ENCODE measurements at regions not wholly inside any gene's neighbourhood (a gene's known extent, or its start where the extent isn't known, plus 50 kb on each side); places are given as distances from the start of the nearest gene placed in this dataset.

DNA sequence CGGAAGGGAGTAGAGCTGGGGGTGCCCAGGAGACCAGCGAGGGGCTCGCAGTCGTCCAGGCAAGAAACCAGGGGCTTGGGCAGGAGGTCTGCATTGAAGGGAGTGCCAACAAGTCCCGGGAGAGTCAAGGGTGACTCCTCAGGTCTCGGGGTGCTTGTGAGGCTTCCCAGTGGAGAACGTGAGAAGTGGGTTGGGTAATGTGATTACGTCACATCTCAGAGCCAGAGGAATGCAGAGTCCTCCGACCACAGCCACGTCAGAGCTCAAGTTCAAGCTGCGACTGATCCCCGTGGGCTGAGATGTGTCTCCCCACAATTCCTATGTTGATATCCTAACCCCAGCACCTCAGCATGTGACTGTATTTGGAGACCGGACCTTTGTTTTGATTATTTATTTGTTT, 89.7 kb upstream of the SHANK2 start:
- Histone ChIP-seq H3K79me2 (ENCODE audit: control insufficient read depth, insufficient read depth, low read length) (no peaks in the 10 kb centered on the region), H3K4me2 (replicated peaks; ENCODE audit: low read depth, low read length, poor library complexity, severe bottlenecking) (no peak overlapping the region), H3K27me3 (replicated peaks in 1 of 4; ENCODE audit: control extremely low read depth in 1 of 4, control insufficient read depth in 3 of 4, insufficient read depth in 4 of 4, low read length in 3 of 4) (peaks cover 0 to 8% (median 2%) of the 10 kb centered on the region in 4 experiments), H3K9me3 (ENCODE audit: control extremely low read depth in 1 of 3, control insufficient read depth in 2 of 3, insufficient read depth in 1 of 3, low read length in 2 of 3) (no peaks in the 10 kb centered on the region), H3K4me3 (ENCODE audit: control extremely low read depth in 1 of 5, extremely low read depth in 1 of 5, insufficient read depth in 1 of 5, low read depth in 2 of 5, low read length in 4 of 5) (no peak overlapping the region), H3K36me3 (replicated peaks in 1 of 2; ENCODE audit: control extremely low read depth in 1 of 2, control insufficient read depth in 1 of 2, extremely low read depth in 1 of 2, insufficient read depth in 2 of 2, low read length in 1 of 2) (no peaks in the 10 kb centered on the region), H4K20me1 (ENCODE audit: control insufficient read depth, insufficient read depth, low read length, poor library complexity, severe bottlenecking) (no peaks in the 10 kb centered on the region), H3K4me1 (ENCODE audit: control insufficient read depth in 2 of 2, insufficient read depth in 2 of 2, low read length in 2 of 2) (no peaks in the 10 kb centered on the region), H3K27ac (ENCODE audit: low read length in 2 of 2) (no peak overlapping the region), H2AFZ (ENCODE audit: insufficient read depth, low read depth, low read length, poor library complexity, severe bottlenecking) (no peak overlapping the region), H3K9ac (ENCODE audit: low read length) (no peak overlapping the region)
- no peak for DNase-seq
- H3K4me1 Mint-ChIP-seq = no peaks in the 10 kb centered on the region
- H3K4me3 Mint-ChIP-seq = no peak overlapping the region
- H3K27me3 Mint-ChIP-seq = peaks cover 20% of the 10 kb centered on the region
- CTCF ChIA-PET = no interaction called here
- no peak overlapping the region for H3K27ac Mint-ChIP-seq
- ATAC-seq (ENCODE audit: low read depth) = no peak
- peaks cover 2% of the 10 kb centered on the region for H3K9me3 Mint-ChIP-seq (ENCODE audit: insufficient read depth)
- POLR2A ChIA-PET = no interaction called here
- TF ChIP-seq CTCF (IDR thresholded peaks at IDR 0.05) = no peak
- no peak for TF ChIP-seq EZH2 (IDR thresholded peaks at IDR 0.05; ENCODE audit: borderline replicate concordance, insufficient read depth, low read depth, low read length, poor library complexity, severe bottlenecking)
- 79% methylated on average over 6 of the region's 13 CpGs for WGBS (ENCODE audit: insufficient coverage)
- intact Hi-C loops (cut with micrococcal nuclease) = no loop called here

DNA sequence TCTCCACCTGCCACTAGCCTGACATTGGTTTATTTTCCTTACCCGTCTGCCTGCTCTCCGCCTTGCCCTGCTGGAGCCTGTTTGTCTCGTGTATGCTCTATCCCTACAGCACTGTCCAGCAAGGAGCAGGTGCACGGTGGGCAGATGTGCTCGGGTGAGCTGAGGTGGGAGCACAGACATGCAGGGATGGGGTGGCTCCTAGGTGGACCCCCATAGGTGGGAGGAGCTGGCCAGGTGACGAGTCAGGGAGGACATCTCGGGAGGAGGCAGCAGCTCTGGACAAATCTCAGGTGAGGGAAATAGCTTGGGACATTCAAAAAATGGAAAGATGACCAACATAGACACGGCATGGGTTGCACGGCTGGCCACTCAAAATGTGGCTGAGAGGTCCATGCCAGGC, 89.2 kb upstream of the SHANK2 start:
- H3K9me3 ChIP-seq (ENCODE audit: control extremely low read depth in 1 of 3, control insufficient read depth in 2 of 3, insufficient read depth in 1 of 3, low read length in 2 of 3) = no peaks in the 10 kb centered on the region
- no peaks in the 10 kb centered on the region for H4K20me1 ChIP-seq (ENCODE audit: control insufficient read depth, insufficient read depth, low read length, poor library complexity, severe bottlenecking)
- H3K27me3 ChIP-seq (replicated peaks in 1 of 4; ENCODE audit: control extremely low read depth in 1 of 4, control insufficient read depth in 3 of 4, insufficient read depth in 4 of 4, low read length in 3 of 4) = peaks cover 0 to 8% (median 2%) of the 10 kb centered on the region in 4 experiments
- Mint-ChIP-seq H3K4me1 (no peaks in the 10 kb centered on the region), H3K4me3 (no peak overlapping the region), H3K27ac (no peak overlapping the region), H3K9me3 (ENCODE audit: insufficient read depth) (no peaks in the 10 kb centered on the region), H3K27me3 (peaks cover 16% of the 10 kb centered on the region)
- H3K27ac ChIP-seq (ENCODE audit: low read length in 2 of 2) = no peak overlapping the region
- H3K4me3 ChIP-seq (ENCODE audit: control extremely low read depth in 1 of 5, extremely low read depth in 1 of 5, insufficient read depth in 1 of 5, low read depth in 2 of 5, low read length in 4 of 5) = no peak overlapping the region
- DNase-seq (no peak), ATAC-seq (ENCODE audit: low read depth) (no peak)
- 87% methylated on average over 9 of the region's 9 CpGs for WGBS (ENCODE audit: insufficient coverage)
- no peaks in the 10 kb centered on the region for H3K4me1 ChIP-seq (ENCODE audit: control insufficient read depth in 2 of 2, insufficient read depth in 2 of 2, low read length in 2 of 2)
- no peaks in the 10 kb centered on the region for H3K36me3 ChIP-seq (replicated peaks in 1 of 2; ENCODE audit: control extremely low read depth in 1 of 2, control insufficient read depth in 1 of 2, extremely low read depth in 1 of 2, insufficient read depth in 2 of 2, low read length in 1 of 2)
- no peak overlapping the region for H3K9ac ChIP-seq (ENCODE audit: low read length)
- no peak overlapping the region for H3K4me2 ChIP-seq (replicated peaks; ENCODE audit: low read depth, low read length, poor library complexity, severe bottlenecking)
- ChIA-PET CTCF (no interaction called here), POLR2A (no interaction called here)
- H2AFZ ChIP-seq (ENCODE audit: insufficient read depth, low read depth, low read length, poor library complexity, severe bottlenecking) = no peak overlapping the region
- intact Hi-C loops (cut with micrococcal nuclease) = no loop called here
- TF ChIP-seq CTCF (IDR thresholded peaks at IDR 0.05) (no peak), EZH2 (IDR thresholded peaks at IDR 0.05; ENCODE audit: borderline replicate concordance, insufficient read depth, low read depth, low read length, poor library complexity, severe bottlenecking) (no peak)
- H3K79me2 ChIP-seq (ENCODE audit: control insufficient read depth, insufficient read depth, low read length) = no peaks in the 10 kb centered on the region

Measured in B cell (primary cell).